CD4-positive, alpha-beta T cell treated with Interleukin-17A for 1 hour (primary cell): ENCODE measurements at regions not wholly inside any gene's neighbourhood (a gene's known extent, or its start where the extent isn't known, plus 50 kb on each side); places are given as distances from the start of the nearest gene placed in this dataset.

Source experiments
- DNase-seq: peaks from one replicate; pipeline ENCODE4 v3.0.0-alpha.2; 2020

DNA sequence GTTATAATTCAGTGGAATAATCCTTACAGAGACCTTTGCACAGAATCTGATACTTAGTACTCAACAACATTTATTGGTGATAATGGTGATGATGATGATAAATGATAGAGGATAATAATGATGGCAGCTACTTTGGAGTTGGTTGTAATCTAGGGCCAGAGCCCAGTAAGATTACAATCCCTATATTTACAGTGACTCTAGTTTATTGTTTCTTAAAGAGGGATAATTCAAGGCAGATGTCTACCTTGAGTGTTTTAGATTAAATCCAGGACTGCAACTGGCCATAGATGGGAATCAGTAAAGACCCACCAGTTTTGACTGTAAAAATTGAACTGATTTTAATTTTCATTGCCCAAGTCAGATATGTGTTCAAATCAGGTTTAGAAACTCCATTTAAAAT, 813.9 kb upstream of the CNTNAP5 start:
- no peak for DNase-seq

DNA sequence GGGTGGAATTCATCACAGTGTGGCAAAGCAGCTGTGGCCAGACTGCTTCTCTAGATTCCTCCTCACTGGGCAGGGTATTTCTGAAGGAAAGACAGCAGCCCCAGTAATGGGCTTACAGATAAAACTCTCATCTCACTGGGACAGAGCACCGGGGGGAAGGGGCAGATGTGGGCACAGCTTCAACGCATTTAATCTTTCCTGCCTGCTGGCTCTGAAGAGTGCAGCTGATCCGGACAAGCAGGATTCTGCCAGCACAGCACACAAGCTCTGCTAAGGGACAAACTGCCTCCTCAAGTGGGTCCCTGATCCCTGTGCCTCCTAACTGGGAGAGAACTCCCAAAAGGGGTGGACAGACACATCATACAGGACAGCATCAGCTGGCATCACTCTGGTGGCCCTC, 779.9 kb upstream of the CNTNAP5 start:
- DNase-seq: no peak

DNA sequence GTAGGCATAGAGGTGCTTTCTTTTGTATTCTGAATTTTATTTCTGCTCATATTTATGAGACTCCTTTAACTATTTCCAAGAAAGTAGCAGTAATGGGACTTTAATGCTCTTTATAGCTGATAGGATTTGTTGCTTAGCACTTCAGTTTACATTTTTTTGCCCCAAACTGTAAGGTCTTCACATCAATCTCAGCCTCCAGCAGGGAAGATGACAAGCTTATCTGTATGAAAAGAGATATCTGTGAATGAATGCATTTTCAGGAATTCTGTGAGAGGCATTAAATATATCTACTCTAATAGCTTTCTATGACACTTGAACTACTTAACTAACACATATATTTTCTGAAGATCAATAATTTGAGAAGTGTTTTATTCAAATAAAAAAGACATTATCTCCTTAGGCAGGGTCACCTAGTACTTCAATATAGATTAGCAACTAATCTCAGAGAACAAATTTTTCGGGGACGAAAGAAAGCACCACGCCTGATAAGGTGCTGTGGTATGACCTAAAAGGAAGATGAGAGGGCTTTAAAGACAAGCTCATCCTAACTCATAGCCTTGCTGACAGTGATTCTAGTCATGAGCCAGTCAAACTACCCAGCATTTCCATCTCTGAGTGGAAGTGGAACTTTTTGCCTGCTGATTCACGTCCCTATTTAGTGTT, 766.1 kb upstream of the CNTNAP5 start:
- no peak for DNase-seq

DNA sequence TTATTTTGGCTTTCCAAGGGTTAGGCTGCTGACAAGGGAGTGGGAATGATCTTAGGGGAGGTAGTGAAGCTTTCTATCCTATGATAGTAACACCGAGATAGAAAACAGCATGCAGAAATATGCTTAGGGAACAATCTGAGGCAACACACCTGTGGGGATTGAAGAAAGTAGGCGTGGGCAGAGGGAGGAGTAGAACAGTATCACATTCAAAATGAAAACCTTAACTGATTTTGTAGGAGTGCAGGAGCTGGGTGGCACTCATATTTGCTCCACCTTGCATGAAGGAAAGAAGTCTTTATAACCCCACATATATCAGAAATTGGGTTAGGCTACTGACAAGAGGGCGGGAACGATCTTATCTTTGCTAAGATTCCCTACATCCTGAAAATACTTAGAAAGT, 762.2 kb upstream of the CNTNAP5 start:
- no peak for DNase-seq

DNA sequence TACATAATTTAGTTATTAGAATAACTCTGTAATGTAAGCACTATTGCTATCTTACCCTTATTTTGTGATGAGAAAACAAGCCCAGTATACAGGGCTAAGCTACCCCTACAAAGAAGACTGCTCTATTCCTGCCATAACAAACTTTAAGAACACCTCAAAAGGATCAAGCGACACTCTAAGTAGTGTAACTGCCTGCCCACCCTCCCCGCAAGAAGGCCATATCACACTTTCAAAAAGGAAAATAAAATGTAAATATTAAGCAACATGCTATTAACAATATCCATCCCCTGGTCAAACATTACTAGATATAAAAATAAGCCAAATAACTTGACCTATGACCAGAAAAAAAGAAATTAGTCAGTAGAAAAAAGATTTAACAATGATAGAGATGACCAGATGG, 741.7 kb upstream of the CNTNAP5 start:
- no peak for DNase-seq

DNA sequence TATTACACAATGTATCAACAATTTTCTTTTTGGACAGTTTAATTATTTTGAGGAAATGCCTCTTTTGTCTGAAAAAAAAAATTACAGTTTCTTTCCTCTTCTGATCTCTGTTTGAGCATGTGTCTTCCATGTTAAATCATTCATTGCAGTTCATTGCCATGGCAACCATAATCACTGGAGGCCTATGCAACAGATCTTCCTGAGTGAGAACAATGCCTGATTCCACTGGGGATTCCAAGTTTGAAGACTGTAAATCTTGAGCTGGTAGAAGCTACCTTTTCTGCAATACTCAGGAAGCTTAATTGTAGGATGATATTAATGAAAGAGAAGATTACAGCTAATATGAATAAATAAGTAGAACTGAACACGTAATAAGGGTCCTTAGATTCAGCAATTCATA, 721.4 kb upstream of the CNTNAP5 start:
- DNase-seq: no peak
